OCI-M1 (cell line): ENCODE measurements at regions not wholly inside any gene's neighbourhood (a gene's known extent, or its start where the extent isn't known, plus 50 kb on each side); places are given as distances from the start of the nearest gene placed in this dataset.
A peak's percentile ranks its signal among the peaks of the same experiment; 100 is the strongest.
"Not testable (repeated sequence)": the region's sequence is repeated elsewhere in the genome, so short reads cannot be mapped to it uniquely, and the experiment has no call there.

Experiments
- DNase-seq: peaks from one replicate; lab custom pipeline; 2025; lab: John Stamatoyannopoulos, UW

- DNase-seq: no peak
These were observed 91.6 kb upstream of the BCAR3 start for GRCh38 chr1:93773049-93773838.

- no peak for DNase-seq
These were observed 90.2 kb upstream of the BCAR3 start for GRCh38 chr1:93771843-93772242.

GRCh38 chr1:93770640-93771039 lies 89.0 kb upstream of the BCAR3 start:
- DNase-seq: peak; percentile 14

DNA sequence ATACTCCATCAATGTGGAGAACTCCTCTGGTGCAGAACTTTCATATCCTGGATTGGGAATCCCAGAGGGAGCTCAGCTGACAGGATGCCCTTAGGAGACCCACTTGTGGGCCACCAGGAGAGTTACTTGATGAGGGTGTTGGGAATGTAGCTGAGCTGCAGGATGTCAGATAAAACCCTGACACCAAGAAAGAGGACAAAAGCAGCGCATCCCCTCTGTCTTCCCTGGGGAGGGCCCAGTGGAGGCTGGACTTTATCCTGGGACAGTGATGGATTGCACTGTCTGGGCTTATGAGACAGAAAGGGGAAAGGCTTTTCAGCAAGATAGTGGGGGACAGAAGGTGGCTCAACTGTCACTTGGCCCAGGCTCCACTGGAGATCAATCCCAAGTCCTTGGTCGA lies 88.1 kb upstream of the BCAR3 start:
- no peak for DNase-seq

DNA sequence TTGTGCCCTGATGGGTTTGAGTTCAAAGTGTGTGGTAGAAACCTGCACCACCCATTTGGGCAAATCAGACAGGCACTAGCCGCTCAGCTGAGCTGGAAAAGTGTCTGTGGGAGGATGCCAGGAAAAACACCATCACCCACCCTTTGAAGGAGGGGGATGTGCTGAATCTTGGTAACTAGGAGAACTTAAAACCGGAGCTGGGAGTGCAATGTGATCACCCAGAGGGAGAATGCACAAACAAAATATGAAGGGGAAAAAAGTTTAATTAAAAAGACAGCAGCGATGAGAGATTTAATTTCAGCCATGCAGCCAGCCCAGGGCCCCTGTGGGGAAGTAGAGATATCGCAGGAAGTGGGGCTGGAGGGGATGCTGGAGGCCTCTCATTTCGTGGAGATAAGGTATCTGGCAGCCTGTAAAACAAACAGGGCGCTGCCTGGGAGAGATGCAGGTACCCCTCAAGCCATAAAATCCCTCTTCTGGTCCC lies 86.8 kb upstream of the BCAR3 start:
- peak; percentile 9 for DNase-seq

DNA sequence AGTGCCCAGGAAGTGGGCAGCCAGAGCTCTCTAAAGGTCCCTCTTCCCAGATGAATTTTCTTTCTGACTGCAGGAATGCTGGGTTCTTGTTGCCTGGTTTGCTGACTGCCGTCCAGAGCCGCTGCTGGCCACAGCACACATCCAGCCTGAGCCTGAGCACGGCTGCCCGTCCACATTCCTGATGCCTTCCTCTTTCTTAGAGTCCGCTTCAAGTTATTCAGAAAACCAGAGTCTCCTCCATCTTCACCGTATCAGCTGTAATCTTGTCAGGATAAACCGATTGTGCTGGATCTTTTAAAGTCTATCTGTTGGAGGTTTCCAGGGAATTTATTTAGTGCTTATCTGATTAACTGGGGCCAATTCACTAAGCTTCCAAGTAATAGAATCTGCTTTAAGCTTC lies 84.8 kb upstream of the BCAR3 start:
- DNase-seq: no peak

DNA sequence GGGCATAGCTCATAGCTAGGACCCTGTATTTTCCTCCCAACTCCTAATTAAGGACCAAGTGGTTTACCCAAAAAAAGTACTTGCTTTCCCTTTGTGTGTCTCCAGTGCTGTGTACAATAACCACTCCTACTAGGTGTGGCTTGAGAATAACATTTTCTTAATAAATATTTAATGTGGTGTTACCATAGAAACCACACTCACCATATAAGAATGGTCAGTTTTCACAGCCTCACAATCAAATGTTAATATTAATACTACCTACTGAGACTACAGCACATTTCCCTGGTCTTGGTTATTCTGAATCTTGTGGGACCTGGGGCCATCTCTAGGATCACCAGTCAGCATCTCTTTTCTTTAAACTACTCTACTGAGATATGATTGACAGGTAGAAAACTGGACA lies 83.5 kb upstream of the BCAR3 start:
- DNase-seq: no peak

DNA sequence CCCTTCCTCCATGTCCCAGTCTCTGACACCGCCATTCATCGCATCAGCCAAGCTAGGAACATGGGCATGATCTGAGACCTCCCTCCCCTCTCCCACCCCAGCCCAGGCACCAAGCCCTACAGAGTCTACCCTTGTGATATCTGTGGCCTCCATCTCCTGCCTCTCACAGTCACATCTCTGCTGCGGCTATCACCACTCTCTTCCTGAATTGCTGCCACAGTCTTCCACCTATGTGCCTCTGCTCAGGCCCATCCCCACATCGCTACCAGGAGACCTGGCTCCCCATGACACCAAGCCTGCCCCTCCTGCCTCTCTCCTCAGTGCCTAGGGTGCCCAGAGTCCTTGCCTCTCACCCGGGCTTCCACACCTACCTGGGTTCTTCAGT lies 82.7 kb upstream of the BCAR3 start:
- no peak for DNase-seq

DNA sequence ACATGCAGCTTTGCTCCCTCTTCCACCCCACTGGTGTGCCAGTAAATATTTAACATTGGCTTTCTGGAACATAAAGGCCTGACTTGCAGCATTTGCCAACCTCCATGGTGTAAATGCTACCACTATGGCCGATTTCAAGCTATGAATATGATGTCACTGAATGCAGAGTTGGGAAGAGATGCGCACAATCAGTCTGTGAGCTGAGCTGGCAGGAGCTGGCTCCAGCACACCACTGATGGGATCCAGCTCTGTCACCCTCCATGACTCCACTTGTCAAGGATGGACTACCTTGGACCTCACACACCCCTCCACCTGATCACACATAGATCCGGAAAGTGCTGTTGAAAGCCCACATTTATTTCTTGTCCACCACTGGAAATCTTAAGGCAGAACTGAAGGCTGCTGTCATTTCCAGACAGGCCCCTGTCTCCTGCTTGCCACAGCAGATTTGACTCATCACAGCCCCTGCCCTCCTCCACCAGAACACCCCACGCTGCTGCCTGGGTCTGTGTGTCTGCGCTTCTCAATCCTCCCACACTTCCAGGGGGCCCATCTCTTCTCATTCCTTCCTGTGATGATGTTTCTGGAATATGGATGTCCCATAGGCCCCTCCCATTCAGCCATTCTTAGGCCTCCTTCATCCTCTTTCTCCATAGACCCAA lies 82.2 kb upstream of the BCAR3 start:
- no peak for DNase-seq

GRCh38 chr1:93758842-93759515 lies 77.3 kb upstream of the BCAR3 start:
- peak; percentile 55 for DNase-seq

DNA sequence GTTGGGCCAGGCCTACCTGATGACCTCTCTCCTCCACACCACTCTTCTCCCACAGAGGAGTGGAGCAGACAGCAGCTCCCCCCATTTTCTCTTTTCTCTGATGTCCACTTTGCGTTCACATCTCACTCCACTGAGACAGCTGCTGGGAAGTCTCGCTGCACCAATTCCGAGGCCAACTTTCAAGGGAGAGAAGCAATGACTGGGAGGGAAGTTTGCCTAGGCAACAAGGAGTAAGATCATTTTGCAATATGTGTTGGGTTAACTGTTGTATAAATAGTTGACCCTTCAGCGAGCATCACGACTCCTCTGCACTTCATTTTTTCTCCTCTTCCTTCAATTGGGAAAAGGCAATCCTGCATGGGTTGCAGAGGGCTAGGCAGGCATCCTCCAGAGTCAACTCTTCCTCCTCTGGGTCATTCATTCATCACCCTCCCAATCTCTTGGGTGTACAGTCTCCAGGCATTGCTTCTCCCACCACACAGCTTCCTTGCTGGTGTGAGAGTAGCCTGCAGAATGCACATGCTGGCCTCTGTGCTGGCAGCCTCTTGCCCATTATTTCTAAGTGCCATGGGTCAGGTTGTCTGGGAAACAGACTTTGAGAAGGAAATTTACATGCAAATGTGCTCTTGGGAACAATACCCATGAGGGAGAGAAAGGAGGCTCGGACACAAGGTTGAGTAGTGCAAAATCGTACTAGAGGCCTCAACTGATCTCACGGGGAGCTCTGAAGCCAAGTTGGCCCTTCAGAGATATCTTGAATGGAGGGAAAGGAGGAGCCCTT lies 75.8 kb upstream of the BCAR3 start:
- DNase-seq: no peak

DNA sequence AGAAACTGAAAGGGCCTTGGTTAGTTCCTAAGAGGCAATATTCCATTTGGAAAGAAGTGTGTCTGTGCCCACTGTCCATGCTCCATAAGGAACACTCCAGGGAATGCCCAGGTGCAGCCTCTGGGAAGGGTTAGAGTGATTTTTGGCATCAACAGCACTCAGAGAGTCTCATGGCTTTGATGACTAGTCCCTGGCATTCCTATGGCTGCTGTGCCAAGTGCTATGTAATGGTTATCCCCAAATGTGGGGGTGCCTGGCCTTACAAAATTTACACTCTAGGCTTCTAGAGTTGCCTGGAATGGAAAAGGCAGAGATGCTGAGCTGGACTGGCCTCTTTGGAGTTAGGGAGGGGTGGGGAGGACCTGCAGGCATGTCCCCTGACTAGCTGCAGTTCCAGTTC lies 75.0 kb upstream of the BCAR3 start:
- no peak for DNase-seq

GRCh38 chr1:93755251-93755715 lies 73.6 kb upstream of the BCAR3 start:
- not testable (repeated sequence) for DNase-seq

DNA sequence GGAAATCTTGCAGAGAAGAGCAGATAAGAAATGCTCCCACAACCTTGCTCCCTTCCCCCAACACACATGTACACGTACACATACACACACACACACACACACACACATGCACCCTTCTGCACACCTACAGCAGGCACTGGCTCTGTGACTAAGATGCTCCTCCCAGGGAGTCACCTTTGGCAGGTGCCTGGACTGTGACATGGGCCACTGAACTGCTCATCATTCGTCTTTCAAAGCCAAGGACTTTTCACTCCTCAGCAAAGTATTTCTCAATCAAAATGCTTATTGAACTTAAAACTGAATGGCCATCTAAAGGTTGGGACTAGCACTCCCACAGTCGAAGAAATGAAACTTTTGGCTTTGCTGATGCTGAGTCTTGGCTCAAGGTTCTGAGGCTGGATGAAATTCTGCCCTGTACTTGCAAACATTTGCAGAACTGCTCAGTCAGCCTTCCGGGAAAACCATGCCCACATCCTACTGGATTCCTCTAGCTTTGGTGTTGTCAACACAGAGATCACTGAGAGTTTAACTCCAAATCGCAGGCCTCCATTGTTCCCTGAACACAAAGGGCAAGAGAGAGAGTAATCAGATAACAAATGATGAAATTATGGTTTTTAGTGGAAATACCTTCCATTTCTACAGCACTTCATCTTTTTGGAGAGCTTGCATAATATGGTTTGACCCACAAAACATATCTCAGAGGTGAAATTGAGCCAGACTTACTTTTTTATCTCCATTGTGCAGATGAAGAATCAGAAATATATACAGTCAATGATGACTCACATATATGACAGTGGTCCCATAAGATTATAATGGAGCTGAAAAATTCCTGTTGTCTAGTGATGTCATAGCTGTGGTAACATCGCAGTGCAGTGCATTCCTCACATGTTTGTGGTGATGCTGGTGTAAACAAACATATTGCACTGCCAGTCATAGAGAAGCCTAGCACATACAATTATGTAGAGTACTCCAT lies 72.4 kb upstream of the BCAR3 start:
- peak; percentile 96 for DNase-seq

DNA sequence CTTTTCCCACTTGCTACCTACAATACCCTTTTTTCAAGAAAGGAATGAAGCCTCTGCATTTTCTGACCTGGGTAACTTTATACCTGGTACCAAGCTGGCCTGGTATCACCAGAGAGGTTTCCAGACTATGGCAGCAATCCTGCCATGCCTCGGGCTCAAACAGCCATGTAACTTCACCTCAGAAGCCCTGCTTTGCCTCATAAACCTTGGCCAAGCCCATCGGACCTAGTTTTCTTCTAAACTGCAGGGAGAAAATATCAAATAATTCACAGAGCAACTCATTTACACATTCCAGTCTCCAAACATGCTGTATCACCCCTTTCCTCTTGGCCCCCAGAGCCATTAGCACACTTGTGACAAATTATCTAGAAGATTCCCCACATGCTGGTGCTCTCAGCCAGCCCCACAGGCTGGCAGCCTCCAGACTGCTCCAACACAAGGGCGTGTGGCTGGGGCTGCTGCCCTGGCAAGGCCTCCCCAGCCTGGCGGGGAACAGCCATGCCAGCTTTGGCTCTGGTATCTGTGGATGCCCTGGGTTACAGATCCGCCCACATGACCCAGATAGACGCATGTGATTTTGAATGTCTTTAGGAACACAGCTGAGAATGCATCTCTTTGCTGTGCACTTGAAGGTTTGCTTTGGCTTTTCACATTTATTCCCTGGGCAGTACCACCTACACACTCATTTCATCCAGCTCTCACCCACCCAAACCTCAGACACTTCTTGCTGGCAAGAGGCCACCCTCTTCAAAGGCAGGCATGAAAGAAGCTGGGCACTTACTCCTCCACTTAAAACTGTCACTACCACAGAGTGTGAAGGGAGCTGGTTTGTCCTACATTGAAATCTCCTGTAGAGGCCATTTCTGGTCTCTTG lies 70.0 kb upstream of the BCAR3 start:
- no peak for DNase-seq

DNA sequence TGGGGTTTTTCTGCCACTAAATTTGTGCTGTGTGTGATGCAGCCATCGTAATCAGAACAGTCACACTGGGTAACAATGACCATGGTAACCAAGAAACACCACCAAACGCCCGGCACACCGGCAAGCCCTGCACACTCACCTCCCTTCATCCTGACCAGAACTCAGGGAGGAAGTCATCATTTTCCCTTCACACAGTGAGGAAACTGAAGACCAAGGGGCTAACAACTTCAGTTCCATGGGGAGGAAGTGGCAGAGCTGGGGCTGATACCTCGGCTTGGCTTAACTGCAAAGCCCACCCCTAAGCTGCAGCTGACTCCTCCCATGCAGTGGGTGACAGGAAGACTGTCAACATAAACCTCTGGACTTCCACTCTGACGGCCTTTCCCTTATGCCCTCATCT lies 69.3 kb upstream of the BCAR3 start:
- no peak for DNase-seq

GRCh38 chr1:93749894-93750301 lies 68.3 kb upstream of the BCAR3 start:
- peak; percentile 35 for DNase-seq

- DNase-seq: no peak
These were observed 67.8 kb upstream of the BCAR3 start for GRCh38 chr1:93749487-93749886.

- no peak for DNase-seq
These were observed 64.6 kb upstream of the BCAR3 start for GRCh38 chr1:93746021-93746812.
